GM19463 (cell line): ENCODE measurements at regions not wholly inside any gene's neighbourhood (a gene's known extent, or its start where the extent isn't known, plus 50 kb on each side); places are given as distances from the start of the nearest gene placed in this dataset.

Source experiments
- ATAC-seq: cut with Tn5 transposase; IDR thresholded peaks from one replicate; pipeline ENCODE4 v1.9.1; 2021; ENCODE audit warnings: mild to moderate bottlenecking, moderate library complexity; ENCODE audit not compliant: unreplicated experiment

GRCh38 chr1:209341673-209342420 lies 241.7 kb upstream of the CAMK1G start:
- ATAC-seq = no peak

DNA sequence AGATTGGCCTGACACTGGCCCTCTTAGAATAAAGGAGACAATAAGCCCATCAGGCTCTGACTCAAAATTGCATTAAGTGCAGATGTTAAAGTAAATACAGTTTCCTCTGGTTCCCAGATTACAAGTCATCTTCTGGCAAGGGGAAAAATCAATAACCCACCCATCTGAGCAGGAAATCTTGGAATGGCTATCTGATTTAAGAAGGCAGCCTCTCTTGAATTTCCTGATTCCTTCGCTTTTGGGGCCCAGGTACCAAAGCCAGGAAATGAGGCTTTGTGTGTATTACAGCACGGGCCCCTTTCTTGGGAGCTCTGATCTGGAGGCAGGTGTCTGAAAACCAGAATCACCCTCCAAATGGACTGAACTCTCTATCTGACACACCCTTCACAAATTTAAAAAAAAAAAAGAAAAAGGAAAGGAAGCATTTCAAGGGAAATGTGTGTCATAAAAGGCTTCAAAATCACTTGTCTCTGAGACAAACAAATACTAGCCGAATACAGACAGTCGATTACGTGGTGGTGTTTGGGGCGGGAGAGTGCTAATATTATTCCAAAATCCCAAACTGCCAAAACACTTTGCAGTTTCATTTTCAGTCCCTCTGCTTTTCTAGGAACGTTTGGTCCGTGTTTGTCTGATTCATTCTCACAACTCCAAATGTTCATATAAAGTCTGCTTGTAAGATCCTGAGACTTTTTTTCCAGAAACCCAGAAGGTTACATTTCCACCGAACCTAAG lies 240.9 kb upstream of the CAMK1G start:
- no peak for ATAC-seq

GRCh38 chr1:209343511-209343910 lies 240.0 kb upstream of the CAMK1G start:
- no peak for ATAC-seq

DNA sequence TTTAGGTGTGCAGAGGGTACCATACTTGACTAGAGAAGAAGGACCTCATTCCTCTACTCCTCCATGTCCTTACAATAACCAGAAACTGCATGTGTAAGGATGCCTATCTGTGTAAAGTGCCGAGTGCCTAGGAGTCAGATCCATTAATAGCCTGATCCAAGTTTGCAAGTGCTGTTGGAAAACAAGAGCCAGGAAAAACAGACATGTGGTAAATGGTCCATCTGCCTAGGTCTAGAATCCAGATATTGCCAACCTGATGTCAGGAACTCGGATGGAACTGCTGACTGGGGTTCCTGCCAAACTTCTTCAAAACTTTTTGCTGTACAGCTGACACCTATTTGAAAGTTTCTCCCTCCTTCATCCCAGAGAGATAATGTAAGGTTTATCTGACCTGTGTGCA lies 239.4 kb upstream of the CAMK1G start:
- ATAC-seq = no peak

DNA sequence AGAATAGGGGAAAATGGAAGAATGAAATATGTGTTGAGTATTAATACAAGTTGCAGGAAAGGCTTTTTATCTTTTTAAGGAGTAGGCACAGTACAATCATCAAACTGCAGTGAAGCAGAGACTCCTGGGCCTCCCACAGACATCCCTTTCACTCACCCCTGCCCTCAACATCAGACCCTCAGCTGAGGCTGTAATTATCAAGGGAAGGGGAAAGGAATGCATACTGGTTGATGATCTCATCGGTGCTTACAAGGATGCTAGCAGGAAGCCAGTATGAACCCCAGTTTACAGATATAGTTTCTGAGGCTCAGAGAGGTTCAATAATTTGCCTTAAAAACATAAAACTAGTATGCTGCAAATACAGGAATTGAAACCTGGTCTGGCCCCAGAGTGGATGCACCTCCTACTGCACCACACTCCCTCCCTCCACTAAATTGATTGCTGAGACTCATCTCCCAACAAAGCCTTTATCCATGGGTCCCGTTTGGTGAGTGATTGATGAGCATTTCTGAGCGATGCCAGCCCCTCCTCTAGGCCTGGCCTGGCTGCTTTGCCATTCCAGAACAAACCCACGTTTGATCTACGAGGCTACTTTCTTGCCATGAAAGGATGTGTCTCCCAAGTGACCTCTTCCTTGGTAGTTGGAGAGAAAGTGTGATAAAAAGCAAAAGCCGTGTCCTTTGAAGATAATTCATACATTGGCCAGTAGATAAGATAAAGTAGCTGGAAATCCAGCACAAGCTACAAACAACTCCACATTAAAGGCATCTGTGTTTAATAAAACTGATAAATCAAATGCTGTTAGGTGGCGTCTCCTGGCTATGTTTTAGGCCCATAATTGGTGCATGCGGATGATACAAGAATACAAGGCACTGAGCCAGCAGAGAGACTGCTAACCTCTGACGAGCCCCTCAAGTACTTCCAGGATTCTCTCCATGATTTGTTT lies 233.9 kb upstream of the CAMK1G start:
- ATAC-seq = no peak

DNA sequence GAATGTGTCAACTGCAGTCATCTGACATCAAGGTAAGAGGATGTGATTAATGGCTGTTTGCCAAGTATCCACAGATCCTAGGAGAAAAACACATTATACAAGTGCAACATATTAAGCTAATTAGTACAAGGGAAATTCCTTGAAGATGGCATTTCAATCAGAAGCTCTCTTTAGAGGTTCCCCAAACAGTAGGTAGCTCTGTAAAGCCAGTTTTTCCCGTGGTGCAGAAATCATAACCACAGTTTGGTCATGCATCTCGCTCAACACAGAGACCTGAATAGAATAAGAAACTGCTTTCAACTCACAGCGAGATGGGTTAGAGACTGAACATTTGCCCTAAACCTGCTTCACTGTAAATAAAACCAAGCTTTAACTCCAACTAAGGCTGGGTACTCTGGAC lies 230.5 kb upstream of the CAMK1G start:
- ATAC-seq = no peak

DNA sequence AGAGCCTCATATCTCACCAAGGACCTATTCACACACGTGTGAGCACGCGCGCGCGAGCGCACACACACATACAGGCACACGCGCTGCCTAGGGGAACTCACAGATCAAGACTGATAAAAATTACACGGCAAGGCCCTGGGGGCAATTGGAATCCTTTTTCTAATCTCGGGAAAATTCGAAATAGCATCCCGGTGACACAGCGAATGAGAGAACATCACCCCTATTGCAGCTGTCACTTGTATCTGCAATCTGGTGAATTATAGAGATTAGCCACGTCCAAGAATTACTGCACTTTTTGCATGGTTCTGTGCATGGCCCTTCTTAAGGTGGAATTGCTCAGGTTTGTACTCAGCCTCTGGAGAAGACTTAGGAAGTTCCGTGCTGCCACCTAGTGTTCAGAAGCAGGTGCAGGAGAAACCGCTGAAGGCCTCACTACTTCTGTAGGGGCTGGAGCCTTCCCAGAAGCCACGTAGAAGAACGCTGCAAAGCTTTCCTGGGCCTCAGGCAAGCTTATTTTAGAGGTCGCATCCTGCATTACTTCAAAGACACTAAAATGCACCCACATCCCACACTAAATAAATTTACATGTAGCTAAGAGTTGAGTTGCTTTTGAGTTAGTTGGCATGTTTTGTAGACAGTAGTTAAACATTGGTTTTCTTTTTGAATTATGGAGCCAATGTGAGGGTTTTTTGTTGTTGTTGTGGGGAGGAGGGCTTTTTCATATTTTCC lies 229.2 kb upstream of the CAMK1G start:
- peak; percentile 87 for ATAC-seq

GRCh38 chr1:209354840-209355165 lies 228.7 kb upstream of the CAMK1G start:
- no peak for ATAC-seq

DNA sequence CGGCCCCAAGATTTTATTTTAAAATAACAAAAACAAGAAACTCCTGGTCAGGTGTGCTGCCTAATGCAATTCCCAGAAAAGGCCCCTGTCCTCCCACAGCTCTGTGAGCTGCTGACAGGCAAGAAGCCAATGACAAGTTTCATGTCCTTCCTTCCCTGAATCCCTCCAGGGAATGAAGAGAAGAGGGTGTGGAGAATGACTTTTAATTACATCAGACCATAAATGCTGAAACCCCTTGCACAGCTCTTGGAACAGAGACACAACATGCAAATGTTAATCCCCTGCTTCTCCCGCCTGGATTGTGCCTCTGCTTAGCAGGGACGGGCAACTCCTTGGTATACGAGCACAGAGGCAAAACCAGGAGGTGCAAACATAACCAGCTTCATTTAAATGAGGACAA lies 228.1 kb upstream of the CAMK1G start:
- no peak for ATAC-seq

GRCh38 chr1:209356976-209357377 lies 226.5 kb upstream of the CAMK1G start:
- no peak for ATAC-seq

GRCh38 chr1:209363112-209363511 lies 220.4 kb upstream of the CAMK1G start:
- ATAC-seq = no peak

DNA sequence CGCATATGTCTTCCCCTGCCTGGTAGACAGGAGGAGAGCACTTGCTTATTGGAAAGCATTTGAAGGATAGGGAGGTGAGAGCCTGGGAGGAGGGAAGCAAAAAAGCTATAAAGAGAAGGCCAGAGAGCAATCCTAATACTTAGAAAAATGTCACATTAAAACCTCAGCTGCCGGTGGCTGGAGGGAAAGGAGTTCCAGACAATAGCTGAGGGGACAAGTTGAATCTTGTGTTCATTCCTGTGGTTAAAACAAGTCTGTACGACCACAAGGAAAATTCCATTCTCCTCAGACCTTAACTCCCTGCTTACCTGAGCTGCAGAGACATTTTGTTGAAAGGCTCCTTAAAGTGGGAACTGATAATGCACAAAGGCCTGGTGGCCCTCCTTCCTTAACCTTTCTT lies 218.8 kb upstream of the CAMK1G start:
- ATAC-seq = no peak

DNA sequence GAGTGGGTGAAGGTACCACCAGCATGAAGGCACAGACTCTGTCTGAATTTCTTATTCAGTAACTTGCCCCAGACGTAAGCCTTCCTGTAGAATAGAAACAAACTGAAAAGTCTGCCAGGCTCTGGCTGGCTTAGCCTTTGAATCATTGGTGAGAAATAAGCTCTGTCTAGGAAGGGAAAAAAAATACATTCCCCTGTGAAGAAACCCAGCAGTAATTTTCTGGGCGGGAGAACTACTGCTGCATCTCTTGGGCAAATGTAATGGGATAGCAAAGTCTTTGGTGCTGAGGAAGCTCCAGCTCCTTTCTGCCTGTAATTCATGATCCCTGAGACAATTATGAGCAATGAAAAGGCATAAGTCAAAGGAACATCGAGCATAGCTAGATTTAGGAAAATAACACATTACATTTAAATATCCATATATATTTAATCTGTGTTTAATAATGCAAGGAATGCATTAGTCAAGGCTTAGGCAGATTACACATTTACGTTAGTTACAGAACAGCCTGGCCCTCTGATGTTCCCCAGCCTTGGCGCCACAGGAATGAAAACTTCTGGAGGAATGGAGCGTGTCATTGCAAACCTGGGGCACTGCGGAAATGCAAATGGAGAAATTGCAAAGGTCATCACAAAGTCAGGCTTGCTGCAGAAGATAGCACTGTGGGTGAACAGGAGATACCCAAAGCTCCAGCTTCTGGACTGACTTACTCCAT lies 216.3 kb upstream of the CAMK1G start:
- ATAC-seq = no peak

GRCh38 chr1:209368864-209369598 lies 214.5 kb upstream of the CAMK1G start:
- no peak for ATAC-seq

DNA sequence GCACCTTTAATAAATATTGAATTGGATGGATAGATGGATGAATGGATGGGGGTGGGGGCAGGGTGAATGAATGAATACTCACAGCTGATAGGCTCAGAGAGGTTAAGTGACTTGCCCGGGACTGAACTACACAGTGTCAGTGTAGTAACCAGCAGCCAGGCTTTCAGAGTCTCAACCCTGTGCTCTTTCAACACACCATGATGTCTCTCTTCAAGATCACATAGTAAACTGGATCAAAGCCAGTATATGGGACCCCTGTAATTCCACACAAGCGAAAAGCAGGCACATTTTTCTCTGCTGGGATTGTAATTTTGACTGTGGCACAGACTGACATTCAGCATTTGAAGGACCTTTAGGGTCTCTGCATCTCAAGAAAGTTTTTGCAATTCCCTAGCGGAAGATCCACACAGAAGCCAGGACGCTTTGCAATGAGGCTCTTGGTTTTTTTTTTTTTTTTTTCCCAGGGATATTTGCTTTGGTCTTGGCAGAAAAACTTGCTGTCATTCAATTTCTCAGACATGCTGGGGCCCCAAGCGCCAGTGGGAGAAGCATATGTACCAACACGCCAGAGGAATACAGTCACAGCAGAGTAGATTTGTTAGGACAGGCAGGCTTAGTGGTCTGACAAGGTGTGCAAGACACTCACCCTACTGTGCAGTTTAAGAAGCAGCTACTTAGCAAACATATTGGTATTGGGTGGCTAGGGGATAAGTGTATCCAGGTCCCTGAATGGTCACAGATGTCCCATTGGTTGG lies 213.1 kb upstream of the CAMK1G start:
- ATAC-seq = no peak

DNA sequence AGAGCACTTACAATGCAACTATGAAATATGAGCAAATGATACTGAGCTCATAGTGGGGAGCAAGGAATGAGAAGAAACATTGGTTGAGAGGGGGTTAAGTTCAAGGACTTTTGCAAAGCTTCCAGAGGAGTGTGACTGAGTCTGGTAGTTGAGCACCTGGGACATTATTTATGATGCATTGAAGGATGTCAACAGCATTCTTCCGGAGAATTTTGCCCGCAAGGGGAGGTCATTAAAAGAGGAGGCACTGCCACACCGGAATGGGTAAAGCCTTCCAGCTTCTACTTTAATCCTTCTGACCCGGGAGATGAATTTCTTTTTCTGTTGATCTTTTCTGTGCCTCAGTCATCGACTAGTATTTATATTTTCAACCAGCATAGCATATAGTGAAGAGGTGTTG lies 208.4 kb upstream of the CAMK1G start:
- ATAC-seq = no peak

GRCh38 chr1:209375671-209376365 lies 207.7 kb upstream of the CAMK1G start:
- no peak for ATAC-seq

- no peak for ATAC-seq
Measured at GRCh38 chr1:209376774-209377173, 206.7 kb upstream of the CAMK1G start.
